Prostate gland (tissue), 2 donors: ENCODE measurements at regions not wholly inside any gene's neighbourhood (a gene's known extent, or its start where the extent isn't known, plus 50 kb on each side); places are given as distances from the start of the nearest gene placed in this dataset.

ENCODE experiments used
- DNase-seq: peaks from one replicate; pipeline ENCODE4 v3.0.0-alpha.2; 2019; ENCODE audit warnings: low spot score
- H3K27ac ChIP-seq, 2 donors: fragments of 200-600 bp; sonication (generic); 2 replicates each; pipeline ENCODE4 v1.5.1; 2017 to 2019
- H3K27me3 ChIP-seq: fragments of 200-600 bp; sonication (generic); replicated peaks from 2 replicates; pipeline ENCODE4 v1.5.1; 2019; ENCODE audit not compliant: insufficient read depth
- H3K36me3 ChIP-seq, 2 donors: fragments of 200-600 bp; sonication (generic); 1 replicate in 1 of 2; 2 replicates in 1 of 2; pipeline versions ENCODE4 v1.5.1 to v1.8.1; 2017 to 2019
- H3K4me1 ChIP-seq: fragments of 200-600 bp; sonication (generic); replicated peaks from 2 replicates; pipeline ENCODE4 v1.5.1; 2019
- H3K4me3 ChIP-seq, 2 donors: fragments of 200-600 bp; sonication (generic); 2 replicates each; pipeline ENCODE4 v1.5.1; 2017 to 2019
- H3K9me3 ChIP-seq: fragments of 200-600 bp; sonication (generic); 2 replicates; pipeline ENCODE4 v1.5.1; 2017
- CTCF ChIP-seq, 4 experiments: fragments of 200-600 bp in 2 of 4; fragments of 450-650 bp in 2 of 4; sonication (generic) in 2 of 4; IDR thresholded peaks; 1 replicate in 3 of 4; 2 replicates in 1 of 4; pipeline ENCODE4 v1.5.1; 2016 to 2019; ENCODE audit warnings: antibody characterized with exemption in 4 of 4, mild to moderate bottlenecking in 2 of 4, moderate library complexity in 2 of 4
- POLR2A ChIP-seq: fragments of 450-650 bp; IDR thresholded peaks from one replicate; pipeline ENCODE4 v1.6.1; 2016; ENCODE audit warnings: antibody characterized with exemption, mild to moderate bottlenecking
- POLR2AphosphoS5 ChIP-seq: sonication (generic); formaldehyde crosslinking; IDR thresholded peaks from one replicate; pipeline ENCODE4 v1.6.1; 2017; ENCODE audit warnings: antibody characterized with exemption
- WGBS: methylation state at CpG from one replicate; pipeline ENCODE4 v1.1.5; 2018; 5-methylcytosine and 5-hydroxymethylcytosine counted together
- intact Hi-C: fragments of 100-400 bp; cut with DNase I; formaldehyde crosslinking; loops from one replicate; pipeline ENCODE4 v1.14.2; 2022

GRCh38 chr12:104863296-104863948 is 94.7 kb downstream of the SLC41A2 start:
- Histone ChIP-seq H3K4me1 (no peaks in the 10 kb centered on the region), H3K36me3 (no peaks in the 10 kb centered on the region), H3K27ac (no peak overlapping the region), H3K4me3 (no peak overlapping the region), H3K27me3 (no peaks in the 10 kb centered on the region), H3K9me3 (no peaks in the 10 kb centered on the region)
- intact Hi-C loops = no loop called here
- TF ChIP-seq POLR2A (no peak), CTCF (IDR thresholded peaks at IDR 0.05) (no peak), POLR2AphosphoS5 (no peak)
- DNase-seq = no peak
- WGBS = 77% methylated on average over 5 of the region's 5 CpGs

DNA sequence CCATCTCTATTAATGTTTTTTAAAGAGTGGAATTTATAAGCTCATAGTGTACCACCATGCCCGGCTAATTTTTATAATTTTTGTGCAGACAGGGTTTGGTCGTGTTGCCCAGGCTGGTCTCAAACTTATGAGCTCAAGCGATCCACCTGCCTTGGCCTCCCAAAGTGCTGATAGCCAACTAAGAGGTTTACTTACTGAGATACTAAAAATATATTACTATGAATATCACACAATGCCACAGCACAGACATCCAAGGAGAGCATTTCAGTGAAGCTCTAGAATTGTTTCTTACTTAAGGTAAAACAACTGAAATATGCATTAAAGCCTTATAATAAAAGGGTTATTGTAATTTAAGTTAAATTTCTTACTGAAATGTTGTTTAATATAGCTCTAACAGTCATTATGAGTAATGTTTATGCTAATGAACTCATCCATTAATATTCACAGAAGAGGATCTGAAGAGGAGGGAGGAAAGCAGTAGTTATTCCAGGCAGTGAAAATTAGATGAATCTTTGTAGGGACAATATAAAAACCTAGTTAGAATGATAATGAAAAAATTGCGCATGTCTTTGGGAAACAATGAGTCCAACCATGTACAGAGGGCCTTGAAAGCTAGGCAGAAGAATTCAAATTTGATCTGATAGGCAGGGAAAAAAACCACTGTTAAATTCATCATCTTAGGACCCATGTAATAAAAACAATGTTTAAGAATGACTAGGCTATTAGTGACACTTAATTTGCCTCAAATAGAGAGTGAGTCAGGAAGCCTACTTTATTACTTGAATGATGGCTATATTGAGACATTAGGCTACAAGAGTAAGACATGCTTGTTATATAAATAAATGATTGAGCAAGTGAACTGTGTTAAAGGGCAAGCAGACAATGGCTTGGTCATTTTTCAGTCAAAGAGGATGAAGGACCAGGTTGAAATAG is 99.2 kb downstream of the SLC41A2 start:
- Histone ChIP-seq H3K4me1 (no peaks in the 10 kb centered on the region), H3K36me3 (no peaks in the 10 kb centered on the region), H3K27me3 (no peaks in the 10 kb centered on the region), H3K9me3 (no peaks in the 10 kb centered on the region), H3K4me3 (no peak overlapping the region), H3K27ac (no peak overlapping the region)
- no peak for TF ChIP-seq CTCF (IDR thresholded peaks at IDR 0.05)
- TF ChIP-seq POLR2AphosphoS5 = no peak
- no peak for TF ChIP-seq POLR2A
- DNase-seq = no peak
- WGBS = 89% methylated on average over 4 of the region's 4 CpGs
- intact Hi-C loops = no loop called here

GRCh38 chr12:104856531-104856930 is 101.6 kb downstream of the SLC41A2 start:
- TF ChIP-seq CTCF (IDR thresholded peaks at IDR 0.05) (no peak), POLR2AphosphoS5 (no peak), POLR2A (no peak)
- intact Hi-C loops = no loop called here
- Histone ChIP-seq H3K4me1 (no peaks in the 10 kb centered on the region), H3K36me3 (no peaks in the 10 kb centered on the region), H3K27ac (no peak overlapping the region), H3K9me3 (no peaks in the 10 kb centered on the region), H3K27me3 (no peaks in the 10 kb centered on the region), H3K4me3 (no peak overlapping the region)
- 81% methylated on average over 3 of the region's 3 CpGs for WGBS
- DNase-seq = no peak

DNA sequence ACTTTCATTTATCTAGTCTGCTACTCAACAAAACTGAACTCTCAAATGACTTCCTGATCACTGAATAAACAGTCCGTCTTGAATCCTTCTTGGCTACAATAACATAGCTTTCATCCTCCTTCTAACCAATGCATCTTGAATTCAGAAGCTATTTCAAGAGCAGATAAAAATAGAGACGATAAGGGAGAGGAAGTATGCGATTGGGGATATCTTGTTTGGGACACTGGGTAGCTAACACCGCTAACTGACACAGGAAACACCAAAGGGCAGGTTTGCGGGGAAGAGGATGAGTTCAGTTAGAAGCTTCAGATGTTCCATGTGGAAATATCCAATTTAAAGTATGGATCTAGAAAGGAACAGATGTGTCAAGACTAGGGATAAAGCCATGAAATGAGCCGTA is 102.5 kb downstream of the SLC41A2 start:
- intact Hi-C loops = no loop called here
- WGBS = 86% methylated on average over 6 of the region's 6 CpGs
- no peak for DNase-seq

More for the DNA sequence above, 102.5 kb downstream of the SLC41A2 start:
- Histone ChIP-seq H3K4me3 (no peak overlapping the region), H3K36me3 (no peaks in the 10 kb centered on the region), H3K9me3 (no peaks in the 10 kb centered on the region), H3K27me3 (no peaks in the 10 kb centered on the region), H3K4me1 (no peaks in the 10 kb centered on the region), H3K27ac (no peak overlapping the region)
- TF ChIP-seq POLR2AphosphoS5 = no peak
- no peak for TF ChIP-seq POLR2A
- no peak for TF ChIP-seq CTCF (IDR thresholded peaks at IDR 0.05)
